ENCODE measurements at regions not wholly inside any gene's neighbourhood (a gene's known extent, or its start where the extent isn't known, plus 50 kb on each side); places are given as distances from the start of the nearest gene placed in this dataset.
A peak's percentile ranks its signal among the peaks of the same experiment; 100 is the strongest.

DNA sequence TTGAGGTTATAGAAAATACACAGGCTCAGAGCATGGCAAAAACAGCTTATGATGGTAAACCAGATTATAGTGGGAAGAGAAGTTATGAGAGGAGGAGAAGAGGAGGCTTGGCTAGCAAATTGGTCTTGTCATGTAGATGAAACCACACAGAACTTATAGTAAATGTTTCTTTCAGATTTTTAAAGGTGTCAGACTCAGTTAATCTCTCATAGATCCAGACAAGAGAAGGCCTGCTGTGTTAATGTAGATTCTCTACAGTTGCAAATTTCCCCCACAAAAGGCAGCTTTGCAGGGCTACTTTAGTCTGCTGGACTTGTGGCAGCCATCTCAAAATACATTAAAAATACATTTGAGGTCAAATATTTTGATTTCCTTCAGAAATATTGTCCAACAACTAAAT lies 1731.7 kb downstream of the ARAP2 start:
- DNase-seq: no peak

DNA sequence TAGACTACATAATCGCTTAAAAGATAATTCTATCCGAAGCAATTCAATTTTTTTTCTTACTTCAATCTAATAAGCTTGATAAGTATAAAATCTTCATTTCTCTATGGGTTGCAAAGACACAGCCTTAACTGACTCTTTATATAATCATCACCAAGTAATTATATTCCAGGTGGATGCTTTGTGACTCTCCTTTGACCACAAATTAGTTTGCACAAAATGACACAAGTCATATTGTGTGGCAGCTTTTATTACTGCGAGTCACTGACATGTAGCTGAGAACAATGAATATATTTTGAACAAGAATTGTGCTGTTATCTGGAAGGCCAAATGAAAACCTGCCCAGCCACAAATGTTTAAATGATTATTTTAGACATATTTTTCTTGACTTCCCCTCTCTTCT lies 1727.8 kb downstream of the ARAP2 start:
- no peak for DNase-seq

DNA sequence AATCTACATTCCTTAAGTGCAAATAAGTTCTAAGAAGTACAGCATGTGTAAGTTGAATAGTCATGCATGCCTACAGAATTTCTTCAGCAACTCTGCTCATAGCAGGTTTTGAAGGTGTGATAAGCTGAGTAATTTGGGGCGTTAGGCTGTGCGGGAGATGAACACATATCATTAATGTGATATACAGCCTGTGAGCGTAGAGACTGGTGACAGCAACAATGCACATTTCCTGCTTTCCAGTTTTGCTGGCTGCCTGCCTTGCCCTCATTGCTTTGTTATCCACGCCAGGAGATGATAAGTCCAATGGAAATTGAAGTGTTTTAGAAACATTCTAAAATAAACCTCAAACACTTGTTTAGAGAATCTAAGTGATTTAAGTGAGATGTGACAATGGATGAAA lies 1709.4 kb downstream of the ARAP2 start:
- DNase-seq: no peak

DNA sequence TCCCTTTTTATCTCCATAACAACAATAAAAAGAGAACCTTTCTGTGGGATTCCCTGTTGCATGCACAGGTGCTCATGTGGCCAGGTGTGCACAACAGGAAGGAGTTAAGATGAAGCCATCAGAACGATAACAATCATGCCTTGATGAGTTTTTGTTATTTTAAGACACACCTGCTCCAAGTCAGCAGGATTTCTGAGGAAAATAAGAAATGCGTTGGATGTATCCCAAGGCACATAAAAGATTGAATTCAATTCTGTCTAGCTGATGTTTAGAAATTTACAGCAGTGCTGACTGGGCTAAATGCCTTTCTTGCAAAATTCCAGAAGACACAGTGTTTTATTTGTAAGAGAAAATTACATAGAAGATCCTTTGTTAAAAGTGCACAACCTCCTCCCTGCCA lies 1678.2 kb downstream of the ARAP2 start:
- DNase-seq: no peak

DNA sequence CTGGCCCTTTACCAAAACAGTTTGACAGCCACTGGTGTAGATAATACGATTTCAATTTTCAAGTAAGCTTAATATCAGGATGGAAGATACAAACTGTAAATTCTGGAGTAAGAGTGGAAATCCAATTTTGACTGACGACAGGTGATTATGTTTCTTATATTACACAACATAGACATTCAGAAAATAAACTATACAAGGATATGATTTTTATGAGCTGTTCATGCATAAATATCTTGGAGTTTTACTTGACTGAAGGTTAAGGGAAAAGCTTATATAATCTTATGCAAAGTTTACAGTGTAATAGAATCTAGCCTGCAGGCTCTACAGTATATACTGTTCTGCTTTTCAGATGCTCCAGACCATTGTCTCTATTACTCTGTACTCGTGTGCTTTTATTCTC lies 1672.3 kb downstream of the ARAP2 start:
- DNase-seq: no peak

DNA sequence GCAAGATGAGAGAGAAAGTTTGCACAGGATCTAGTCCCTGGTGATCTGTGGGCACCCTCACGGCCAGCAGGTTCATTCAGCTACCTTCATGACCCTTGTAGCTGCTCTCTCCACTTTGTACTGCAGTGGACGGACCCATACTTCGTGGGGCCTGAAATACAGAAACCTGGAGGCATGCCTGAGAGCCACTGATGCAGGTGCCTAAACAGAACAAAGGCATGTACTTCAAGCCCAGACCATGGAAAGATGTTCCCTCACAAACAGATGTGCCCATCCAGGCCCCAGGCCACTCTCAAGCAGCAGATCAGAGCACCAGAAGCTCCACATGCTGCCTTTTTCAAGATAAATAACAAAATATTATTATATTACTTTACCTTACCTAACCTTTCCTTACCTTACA lies 1629.0 kb downstream of the ARAP2 start:
- no peak for DNase-seq

DNA sequence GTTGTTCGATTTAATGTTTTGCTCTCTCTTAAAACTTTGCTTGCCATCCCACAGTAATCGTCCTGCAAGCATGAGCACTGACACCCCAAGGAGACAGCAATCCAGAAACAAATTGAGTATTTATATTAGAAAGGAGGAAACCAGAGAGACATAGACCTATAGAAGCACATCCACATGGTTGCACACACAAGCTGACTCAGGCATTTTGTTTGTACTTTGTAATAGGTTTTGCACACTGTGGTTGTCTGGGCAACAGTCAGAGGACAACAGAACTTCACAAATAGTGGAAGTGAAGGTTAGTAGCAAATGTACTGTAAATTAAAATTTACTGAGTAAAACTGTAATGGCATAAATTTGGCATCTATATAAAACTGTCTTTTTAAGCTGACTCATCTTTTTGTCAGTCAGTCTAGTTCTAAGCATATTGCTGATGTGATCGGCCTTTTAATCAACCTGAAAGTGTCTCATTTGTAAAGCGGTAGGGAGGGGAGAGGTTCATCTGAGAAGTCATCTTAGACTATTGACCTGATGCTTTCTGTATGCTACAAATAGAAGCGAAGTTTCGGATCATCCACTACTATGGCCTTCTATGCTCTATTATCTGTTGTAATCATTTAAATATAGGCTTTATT lies 1624.7 kb downstream of the ARAP2 start:
- no peak for DNase-seq

DNA sequence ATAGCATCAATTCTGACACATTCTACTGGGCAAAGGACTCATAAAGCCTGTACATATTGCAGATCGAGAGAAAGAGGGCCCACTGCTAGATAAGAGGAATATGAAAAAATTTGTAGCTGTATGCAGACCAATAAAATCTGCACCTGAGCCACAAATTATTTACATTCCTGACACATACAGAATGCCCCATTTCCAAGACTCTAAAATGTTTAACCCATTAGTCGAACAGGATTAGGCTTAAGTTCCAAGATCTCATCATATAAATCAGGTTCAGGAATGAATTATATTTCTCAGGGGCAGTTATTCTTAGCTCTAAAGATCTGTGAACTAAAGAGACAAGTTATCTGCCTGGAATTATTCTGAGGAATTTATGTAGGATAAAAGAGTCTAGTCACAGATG lies 1615.8 kb downstream of the ARAP2 start:
- no peak for DNase-seq

DNA sequence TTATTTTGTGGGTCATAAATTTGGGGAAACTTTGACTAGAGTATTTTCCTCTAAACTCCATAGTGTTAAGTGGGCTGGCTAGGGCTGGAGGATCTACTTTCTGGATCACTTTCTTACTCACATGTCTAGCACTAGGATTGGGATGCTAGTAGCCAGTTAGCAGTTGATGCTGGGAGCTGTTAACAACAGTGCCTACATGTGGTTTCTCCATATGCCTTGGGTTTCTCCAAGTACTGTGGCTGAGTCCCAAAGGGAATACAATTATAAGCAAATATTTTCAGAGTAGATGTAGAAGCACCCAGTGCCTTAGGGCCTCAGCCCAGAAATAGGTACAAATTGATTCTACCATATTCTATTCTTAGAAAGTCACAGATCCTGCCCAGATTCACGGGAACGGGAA lies 1614.9 kb downstream of the ARAP2 start:
- no peak for DNase-seq

DNA sequence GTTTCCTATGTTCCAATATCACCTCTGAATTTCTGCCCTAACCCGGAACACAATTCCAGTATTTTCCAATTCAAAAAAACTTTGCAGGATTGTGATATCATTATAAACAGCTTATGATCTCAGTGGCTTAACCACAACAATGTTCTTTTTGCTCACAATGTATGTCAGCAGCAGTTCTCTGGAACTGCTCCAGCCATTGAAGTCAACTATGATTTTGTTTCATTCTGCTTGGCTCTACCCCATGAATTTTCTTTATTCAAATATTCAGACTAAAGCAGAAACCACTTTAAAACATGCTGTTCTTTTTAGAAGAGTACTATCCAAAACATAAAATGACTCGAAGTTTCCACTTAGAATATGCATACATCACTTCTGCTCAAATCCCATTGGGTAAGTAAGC lies 1611.1 kb downstream of the ARAP2 start:
- DNase-seq: no peak

DNA sequence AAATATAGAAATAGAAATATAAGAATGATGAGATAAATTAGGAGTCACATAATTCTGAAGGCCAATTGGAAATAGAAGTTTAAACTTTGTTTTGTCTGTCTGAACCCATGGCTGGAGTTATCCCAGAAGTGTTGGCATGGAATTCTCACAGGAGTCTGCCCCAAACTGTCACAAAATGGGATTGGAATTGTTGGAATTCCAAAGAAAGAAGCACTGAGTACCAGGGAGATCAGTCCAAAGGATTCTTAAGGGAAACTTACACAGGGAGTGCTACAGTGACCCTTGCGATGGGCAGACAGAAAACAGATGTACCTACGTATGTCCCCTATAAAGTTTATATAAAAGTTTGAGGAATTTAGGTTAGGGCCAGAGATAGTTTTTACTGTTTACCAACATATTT lies 1607.7 kb downstream of the ARAP2 start:
- no peak for DNase-seq

DNA sequence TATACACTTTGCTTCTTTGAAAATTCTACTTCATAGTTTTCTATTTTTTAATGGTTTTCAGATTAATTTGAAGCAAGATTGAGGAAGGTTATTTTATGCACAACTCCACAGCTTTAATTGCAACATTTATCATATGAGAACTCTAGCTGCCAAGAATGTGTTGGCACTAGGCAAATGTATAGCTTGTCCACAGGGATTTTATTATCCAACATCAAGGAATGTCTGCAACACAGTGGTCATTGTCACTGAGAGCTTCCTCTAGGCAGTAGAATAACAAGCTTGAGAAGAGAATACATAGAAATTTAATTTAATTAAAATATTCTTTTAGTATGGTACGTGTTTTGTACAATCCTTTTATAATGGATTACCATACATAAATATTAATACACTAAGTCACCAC lies 1600.8 kb downstream of the ARAP2 start:
- DNase-seq: no peak

DNA sequence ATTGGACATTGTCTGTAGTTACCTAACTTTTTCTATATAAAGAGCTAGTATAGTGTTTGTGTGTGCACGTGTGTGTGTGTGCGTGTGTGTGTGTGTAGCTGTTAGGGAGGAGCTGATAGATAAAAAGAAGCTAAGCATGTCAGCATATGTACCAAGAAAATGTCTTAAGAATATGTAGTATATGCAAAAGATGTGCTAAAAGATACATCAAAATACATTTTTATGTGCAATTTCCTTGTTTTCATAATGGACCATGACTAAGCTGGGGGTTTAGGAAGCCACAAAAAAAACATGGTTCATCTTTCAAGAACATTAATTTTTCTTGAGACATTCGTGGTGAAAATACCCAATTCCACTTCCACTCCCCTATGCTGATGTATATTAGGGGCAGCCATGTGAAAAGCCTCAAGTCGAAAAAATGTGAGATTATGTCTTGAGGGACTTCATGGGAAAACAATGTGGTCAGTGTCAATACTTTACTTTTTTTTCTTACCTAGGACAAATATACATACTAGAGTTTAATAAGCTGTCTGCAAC lies 1599.7 kb downstream of the ARAP2 start:
- no peak for DNase-seq

DNA sequence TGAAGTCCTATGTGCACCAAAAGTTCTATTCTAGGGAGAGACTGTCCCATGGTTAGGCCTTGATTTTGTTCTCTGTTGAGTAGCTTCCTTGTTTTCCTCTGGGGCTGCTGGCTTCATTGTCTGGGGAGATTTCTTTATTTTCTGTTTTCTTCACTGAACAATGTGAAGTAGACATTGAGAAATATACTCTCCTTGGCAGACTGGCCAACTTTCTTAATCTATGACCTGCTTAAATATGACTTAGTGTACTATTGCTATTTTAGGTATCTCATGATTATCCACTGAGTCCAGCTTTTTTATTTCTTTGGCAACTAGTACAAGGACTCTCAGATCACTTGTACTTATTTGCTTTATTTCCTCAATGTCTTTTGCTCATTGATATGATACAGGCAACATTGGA lies 1594.6 kb downstream of the ARAP2 start:
- no peak for DNase-seq

DNA sequence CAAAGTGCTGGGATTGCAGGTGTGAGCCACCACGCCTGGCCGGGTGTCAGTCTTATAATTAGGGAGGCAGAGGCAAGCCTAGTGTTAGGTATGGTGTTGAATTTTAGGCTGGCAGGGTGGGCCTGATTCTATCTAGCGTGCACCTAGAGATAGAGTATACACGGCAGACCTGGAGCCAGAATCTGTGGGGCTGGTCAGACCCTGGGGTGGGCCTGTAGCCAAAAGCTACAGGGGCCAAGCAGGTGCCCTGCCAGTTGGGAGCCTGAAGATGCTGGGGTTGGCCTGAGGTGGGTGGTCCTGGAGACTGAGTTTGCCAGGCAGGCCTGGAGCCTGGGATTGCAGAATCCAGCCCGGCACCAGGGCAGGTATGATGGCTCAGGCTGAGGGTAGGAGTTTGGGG lies 1580.3 kb downstream of the ARAP2 start:
- no peak for DNase-seq

DNA sequence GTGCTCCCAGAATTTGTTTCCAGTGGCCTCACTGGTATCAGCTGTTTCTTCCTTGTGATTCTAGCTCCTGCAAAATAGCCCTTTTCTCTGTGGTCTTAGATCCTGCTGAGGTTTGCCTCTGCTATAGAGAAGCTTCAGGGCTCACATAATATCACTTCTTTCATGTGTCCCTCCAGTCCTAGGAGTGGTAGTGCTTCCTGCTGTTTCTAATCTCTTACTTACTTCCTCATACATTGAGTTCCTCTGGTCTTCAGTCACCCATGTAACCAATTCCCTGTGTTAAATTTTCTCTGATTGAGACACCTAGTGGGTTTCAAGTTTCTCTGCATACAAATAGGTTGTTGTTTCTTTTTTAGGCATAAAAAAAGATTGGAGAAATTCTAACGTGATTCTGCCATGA lies 1567.9 kb downstream of the ARAP2 start:
- no peak for DNase-seq

DNA sequence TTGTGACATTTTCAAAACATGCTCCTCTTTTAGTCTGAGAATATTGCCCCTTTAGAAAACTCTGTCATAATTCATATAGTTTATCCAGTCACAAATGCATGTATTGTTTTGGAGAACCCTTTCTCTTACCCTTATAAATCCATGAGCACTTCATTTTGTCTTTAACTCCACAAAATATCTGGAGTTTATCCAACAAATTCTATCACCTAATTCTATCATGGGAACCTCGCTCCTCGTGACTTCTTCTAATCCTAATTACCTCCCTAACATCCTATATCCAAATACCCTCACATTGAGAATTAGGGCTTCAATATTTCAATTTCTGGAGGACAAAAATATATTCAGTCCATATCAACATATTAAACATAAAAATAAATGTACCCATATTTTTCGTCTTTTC lies 1565.9 kb downstream of the ARAP2 start:
- no peak for DNase-seq

DNA sequence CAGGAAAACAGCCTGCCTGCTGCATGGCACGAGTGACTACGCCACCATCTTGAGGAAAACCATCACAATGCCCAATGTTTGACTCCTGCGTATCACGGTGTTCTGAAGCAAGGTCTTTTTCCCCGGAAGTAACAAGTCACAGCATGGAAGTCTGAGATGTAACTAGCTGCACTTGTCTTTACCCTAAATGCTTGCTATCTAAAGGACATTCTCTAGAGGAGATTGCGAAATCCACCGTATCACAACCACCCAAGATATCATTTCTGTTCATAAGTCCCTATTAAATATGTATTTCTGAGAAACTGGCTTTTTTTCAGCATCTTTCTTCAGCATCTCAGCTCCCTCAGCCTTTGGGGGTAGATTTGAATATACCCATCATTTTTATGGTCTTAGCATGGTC lies 1565.1 kb downstream of the ARAP2 start:
- no peak for DNase-seq

DNA sequence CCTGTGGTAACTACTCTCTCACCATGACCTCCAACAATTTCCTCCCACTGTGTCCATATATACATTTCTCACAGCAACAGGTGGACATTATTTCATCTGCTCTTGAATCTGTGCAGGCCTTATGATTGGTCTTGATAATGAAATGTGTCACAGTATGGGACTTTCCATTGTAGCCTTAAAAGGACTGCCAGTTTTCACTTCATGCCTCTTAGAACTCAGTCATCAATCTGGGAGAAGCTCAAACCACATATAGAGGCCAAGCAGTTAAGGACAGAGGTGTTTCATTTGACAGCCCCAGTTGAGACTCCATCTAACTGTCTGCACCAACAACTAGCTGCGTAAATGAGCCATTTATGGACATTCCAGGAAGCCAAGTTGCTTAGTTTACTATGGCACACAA lies 1534.8 kb downstream of the ARAP2 start:
- no peak for DNase-seq

DNA sequence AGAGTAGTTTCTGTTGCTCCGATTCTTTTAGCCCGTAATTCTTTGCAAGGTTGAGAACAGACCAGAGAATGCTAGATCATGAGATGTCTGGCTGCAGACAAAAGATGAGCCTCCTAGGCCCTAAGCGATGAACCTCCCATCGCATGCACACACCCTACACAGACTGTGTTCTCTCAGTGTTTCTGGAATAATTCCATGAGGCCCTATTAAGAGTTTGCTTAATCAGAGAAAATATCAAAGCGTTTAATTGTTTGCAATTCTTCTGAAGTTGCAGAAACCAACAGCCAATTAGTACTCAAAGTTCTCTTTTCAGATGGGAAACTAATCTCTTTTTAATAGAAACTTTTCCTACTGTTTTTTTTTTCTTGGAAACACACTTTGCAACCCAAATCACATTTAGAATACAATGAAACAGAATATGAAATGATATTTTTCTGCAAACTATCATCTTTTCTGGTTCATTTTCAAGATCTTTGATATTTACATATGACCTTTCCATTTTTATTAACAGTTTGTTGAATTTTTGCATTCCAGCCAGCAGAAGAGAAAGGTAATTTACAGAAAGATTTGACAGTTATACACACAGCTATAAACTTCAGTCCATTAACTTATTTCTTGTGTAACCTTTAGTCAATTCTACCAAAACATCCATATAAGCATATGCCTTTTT lies 1525.6 kb downstream of the ARAP2 start:
- DNase-seq: no peak

DNA sequence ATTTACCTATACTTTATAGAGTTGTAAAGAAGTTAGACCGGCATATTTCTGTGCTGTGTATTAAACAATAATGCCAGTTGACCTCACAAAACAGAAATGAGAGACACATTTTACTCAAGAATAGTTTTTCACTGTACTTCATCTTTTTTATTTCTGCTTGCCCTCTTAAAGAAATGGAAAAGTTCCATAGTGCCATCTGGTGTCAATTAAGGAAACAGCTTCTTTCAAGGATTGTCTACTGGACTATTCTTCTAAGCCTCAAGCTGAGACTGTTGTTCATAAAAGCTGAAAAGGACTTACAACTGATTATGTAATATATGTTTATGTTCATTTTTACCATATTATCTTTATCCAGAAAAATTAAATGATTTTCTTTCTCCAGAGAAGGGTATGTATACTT lies 1523.7 kb downstream of the ARAP2 start:
- DNase-seq: peak; percentile 5

DNA sequence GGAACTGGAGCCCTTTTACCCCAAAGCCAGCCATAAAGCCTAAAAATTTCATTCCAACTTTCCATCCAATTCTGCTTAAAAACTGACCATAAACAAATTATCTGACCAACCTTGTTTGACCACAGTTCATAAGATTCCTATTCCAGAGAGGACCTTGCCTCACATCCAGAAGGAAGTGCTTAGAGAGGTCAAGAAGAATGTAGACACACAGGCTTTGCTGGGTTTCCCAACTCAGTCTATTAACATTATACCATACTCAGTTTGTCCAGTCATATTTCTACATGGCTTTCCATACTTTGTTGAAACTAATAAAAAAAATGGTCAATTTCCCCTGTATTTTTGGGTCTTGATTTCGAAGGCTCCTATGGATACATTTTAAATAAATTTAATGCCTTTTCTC lies 1522.5 kb downstream of the ARAP2 start:
- no peak for DNase-seq

DNA sequence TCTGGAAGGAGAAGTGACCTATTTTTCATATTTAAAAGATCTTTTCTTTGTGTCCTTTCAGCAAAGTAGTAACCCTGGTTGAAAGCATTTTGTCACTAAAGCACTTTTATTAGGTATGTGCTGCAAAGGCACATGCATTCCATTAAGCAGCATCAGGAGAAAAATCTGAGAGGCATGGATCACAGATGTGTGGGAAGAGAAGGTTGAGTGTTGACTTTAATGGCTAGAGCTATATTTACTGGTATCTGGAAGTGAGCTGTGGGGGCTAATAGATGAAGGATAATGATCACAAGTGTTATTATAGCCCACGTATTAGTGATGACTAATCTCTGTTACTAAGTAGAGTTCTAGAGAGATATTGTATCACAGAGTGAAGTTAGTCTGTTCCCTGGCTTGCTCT lies 1520.7 kb downstream of the ARAP2 start:
- DNase-seq: no peak

DNA sequence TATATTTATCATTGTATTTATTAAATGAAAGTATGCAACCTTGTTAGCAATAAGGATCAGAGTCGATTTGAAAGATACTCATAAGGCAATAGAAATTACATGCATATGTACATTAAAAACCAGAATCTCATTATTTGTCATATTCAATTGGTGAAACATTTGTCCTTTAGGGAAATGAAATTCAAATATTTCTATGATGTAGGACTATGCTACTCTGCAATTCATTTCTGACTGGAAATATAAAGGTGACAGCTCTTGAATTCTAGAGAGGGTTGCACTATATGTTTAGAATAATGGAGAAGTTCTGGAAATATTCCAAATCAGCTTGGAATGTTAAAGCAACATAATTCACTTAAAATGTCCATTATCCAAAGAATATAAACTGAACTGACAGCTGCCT lies 1519.8 kb downstream of the ARAP2 start:
- DNase-seq: no peak

DNA sequence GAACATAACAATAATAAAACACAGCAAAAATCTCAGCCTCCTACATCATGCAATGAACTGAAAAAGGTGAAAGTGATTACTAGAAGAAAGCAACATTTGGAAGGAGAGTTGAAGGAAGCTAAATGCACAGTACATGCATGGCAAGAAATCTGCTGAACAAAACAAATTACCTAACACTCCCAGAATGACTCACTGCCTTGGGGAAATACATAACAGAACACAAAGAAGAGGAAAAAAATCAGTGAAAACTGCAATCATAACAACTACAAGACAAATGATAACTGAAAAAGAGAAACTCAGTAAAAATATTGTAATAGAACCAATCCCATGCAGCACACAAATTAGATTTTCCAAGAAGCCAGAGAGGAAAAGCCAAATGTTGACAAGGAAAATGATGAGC lies 1513.2 kb downstream of the ARAP2 start:
- DNase-seq: no peak

All from activated CD4-positive, alpha-beta T cell treated with anti-CD3 and anti-CD28 coated beads, Interleukin-2, Interleukin-6, amounts not matched to agents 100 ng/mL and 50 ng/mL, durations not matched to agents 16 hours and 8 hours (primary cell).